Stimulated activated naive CD8-positive, alpha-beta T cell treated with anti-CD3 and anti-CD28 coated beads, Interleukin-15, Interleukin-2, amounts not matched to agents 100 U/mL and 50 U/mL, for 24 hours (primary cell): ENCODE measurements at regions not wholly inside any gene's neighbourhood (a gene's known extent, or its start where the extent isn't known, plus 50 kb on each side); places are given as distances from the start of the nearest gene placed in this dataset.
"Not testable (repeated sequence)": the region's sequence is repeated elsewhere in the genome, so short reads cannot be mapped to it uniquely, and the experiment has no call there.

Experiments used
- ATAC-seq: fragments of 150-1000 bp; cut with Tn5 transposase; one replicate; pipeline ENCODE4 v1.10.0; 2021
- DNase-seq: peaks from one replicate; pipeline ENCODE4 v3.0.0; 2021

DNA sequence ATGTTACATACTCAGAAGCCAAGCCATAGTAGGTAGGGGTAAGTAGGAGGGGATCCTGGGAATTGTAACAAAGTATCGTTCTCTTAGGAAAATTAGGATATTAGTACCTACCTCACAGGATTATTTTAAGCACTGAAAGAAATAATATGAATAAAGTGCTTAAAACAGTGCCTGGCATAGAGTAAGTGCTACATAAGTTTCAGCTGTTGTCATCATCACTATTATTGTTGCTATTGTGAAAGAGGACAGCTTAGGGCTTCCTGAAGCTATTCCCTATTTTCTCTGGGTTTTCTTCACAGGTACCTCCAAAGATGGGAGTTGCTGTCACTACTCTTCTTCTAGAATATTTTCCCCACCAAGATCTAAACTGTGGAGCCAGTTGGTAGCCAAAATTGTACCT is 443.7 kb upstream of the FGF16 start:
- DNase-seq (no peak), ATAC-seq (peak; percentile 17)

DNA sequence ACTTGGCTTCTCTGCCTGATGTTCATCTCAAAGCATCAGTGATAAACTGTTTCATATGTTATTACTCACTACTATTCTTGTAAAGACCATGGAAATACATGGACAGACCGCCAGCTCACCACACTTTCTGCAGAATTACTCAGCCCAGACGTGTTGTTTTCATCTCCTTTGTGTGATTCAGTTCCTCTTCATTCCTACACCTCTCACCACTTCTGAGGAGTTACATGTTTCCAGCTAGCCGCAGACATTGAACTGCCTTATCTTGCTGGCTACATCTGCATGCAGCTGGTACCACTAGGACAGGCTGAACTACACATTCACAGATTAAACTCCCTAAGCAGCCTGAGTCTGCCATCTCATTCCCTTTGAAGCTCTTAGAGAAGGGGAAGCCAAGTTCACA is 443.2 kb upstream of the FGF16 start:
- ATAC-seq, result peak; percentile 92

DNA sequence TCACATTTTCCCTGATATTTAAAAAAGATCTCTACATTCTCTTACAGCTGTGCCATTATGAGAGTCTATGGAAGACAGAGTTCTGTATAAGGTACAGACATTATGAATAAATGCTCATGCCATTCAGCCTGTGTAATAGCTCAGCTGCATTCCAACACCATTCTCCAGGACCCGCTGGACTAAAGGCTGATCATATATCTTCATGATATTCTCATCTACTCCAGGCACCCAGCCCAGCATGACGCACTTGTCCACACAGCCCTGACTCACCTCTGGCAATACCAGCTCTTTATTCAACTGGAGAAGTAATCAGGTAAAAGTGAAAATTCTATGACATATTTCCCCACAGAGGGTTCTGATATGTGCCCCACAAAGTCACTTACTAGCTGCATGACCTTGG is 437.5 kb upstream of the FGF16 start:
- no peak for ATAC-seq
- DNase-seq, result no peak

More for the DNA sequence above, 443.2 kb upstream of the FGF16 start:
- DNase-seq, result peak; percentile 7

DNA sequence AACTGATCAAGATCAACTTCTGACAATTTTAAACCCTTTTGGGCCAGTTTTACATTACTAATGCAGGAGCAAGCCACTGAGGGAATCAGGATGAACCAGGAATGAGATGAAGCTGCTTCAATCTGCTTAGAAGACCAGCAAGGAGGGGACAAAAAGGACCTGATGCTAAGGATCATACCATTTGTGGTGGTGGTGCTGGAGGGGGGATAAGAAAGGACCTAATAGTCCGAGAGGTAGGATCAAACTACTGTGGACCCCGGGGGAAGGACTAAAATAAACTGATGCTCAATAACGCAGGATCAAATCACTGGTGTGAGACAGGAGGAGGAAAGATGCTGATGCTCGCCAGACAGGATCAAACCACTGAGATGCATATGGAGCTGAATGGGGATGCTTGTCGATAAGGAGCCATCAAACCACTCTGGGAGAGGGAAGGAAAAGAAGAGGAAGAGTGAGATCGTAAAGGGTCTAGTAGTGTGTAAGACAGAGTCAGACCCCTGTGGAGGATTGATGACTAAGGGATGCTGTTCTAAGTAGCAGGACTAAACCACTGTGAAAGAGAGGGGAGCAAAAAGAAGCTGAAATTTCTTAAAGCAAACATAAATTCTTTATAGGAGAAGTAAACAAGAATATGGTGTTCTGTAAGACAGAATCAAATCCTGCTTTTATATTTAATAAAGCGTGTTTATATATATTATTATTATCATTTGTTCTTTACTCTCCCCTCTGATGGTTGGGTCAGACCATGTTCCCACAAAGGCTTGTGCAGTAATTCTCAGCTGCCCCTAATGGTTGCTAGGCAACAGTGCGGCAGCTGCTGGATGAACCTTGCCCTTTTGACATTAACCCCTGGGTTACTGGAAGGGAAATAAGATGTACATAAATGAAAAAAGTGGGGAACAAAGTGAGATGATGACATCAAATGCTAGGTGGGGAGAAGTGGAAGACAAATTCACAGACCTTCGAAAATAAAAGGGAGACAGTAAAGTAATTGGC is 432.5 kb upstream of the FGF16 start:
- ATAC-seq, result no peak

DNA sequence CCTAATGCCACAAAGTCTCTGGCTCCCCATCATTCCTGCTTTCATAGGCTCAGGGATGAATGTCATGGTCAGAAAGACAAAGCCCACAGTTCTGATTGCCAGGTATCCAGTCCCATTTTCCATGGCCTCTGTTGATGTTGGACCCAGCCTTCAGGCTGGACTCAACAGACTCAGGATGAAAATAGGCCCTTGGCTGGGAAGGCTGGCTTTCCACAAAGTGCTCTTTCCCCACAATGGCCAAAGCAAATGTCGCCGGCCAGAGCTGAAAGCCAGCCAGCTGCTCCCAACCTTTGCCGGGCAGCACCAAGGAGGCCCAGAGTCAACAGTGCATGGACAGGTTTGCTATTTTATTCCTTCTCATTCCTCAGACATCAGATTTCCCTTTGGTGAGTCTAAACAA is 430.1 kb upstream of the FGF16 start:
- ATAC-seq (no peak), DNase-seq (no peak)

More for the DNA sequence above, 432.5 kb upstream of the FGF16 start:
- DNase-seq, result no peak

DNA sequence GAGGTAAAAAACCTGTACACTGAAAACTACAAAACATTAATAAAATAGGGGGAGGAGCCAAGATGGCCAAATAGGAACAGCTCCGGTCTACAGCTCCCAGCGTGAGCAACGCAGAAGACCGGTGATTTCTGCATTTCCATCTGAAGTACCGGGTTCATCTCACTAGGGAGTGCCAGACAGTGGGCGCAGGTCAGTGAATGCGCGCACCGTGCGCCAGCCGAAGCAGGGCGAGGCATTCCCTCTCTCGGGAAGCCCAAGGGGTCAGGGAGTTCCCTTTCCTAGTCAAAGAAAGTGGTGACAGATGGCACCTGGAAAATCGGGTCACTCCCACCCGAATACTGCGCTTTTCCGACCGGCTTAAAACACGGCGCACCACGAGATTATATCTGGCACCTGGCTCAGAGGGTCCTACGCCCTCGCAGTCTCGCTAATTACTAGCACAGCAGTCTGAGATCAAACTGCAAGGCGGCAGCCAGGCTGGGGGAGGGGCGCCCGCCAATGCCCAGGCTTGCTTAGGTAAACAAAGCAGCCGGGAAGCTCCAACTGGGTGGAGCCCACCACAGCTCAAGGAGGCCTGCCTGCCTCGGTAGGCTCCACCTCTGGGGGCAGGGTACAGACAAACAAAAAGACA is 400.9 kb upstream of the FGF16 start:
- ATAC-seq, DNase-seq: not testable (repeated sequence)

DNA sequence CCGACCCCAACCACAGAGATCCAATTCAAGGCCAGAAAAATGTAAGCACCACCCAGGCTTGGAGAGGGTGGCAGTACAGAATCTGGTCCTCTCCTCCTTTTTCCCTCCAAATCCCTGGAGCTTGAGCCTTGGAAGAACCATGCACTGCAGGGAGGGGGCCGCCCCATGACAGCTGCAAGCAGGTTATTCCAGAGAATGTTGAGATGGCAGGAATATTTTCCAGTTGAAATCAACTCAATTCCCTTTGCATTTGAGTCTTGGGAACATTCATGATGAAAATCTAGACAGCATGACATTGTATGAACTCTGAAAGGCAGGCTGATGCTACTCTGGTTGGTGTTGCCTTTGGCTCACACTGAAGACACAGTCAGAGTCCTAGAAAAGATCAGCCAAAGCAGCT is 386.6 kb upstream of the FGF16 start:
- ATAC-seq, result no peak
- DNase-seq, result no peak

DNA sequence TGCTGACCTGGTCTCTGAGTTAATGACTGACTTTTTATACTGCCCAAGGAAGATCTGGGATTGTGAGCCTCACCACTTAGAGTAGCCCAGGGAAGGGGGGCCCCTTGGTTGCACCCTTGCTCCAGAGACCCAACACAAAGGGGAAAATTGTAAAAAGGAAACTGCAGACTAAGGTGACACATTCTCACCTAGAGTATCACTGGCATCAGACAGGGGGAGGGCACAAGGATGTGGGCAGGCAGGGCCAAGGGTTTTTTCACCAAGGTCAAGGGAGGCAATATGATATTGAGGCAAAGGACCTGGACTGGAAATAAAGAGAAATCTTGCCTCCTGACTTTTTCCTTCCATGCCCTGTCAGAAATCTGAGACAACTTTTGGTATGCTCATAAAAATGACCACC is 386.2 kb upstream of the FGF16 start:
- DNase-seq, result no peak
- no peak for ATAC-seq

DNA sequence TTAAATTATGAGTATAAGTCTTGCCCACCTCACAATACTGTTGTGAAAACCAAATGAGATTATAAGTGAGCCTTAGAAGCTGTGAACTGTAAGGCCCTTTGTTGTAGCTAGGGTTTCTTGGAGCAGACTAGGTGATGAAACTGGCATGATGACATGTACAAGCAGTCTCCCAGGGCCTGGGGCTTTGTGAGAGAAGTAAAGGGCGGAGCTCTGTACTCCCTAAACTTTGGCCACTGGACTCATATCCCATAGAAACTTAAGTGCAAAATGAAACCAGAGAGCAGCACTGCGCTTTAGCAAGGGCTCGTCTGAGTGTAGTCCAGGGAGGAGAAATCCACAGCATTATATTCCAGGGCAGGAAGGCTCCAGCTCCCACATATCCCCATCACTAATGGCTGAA is 385.6 kb upstream of the FGF16 start:
- DNase-seq (no peak), ATAC-seq (no peak)

DNA sequence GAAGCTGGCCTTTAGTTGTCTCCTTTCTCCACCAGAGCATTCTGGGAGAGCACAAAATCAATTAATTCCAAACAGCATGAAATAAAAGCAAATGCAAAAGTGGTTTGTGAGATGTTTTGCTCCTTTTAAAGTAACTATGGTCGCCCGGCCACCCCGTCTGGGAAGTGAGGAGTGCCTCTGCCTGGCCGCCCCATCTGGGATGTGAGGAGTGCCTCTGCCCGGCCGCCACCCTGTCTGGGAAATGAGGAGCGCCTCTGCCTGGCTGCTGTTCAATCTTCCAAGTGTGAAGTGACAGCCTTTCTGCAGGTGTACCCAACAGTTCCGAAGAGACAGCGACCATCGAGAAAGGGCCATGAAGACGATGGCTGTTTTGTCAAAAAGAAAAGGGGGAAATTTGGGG is 381.3 kb upstream of the FGF16 start:
- no peak for DNase-seq
- no peak for ATAC-seq

DNA sequence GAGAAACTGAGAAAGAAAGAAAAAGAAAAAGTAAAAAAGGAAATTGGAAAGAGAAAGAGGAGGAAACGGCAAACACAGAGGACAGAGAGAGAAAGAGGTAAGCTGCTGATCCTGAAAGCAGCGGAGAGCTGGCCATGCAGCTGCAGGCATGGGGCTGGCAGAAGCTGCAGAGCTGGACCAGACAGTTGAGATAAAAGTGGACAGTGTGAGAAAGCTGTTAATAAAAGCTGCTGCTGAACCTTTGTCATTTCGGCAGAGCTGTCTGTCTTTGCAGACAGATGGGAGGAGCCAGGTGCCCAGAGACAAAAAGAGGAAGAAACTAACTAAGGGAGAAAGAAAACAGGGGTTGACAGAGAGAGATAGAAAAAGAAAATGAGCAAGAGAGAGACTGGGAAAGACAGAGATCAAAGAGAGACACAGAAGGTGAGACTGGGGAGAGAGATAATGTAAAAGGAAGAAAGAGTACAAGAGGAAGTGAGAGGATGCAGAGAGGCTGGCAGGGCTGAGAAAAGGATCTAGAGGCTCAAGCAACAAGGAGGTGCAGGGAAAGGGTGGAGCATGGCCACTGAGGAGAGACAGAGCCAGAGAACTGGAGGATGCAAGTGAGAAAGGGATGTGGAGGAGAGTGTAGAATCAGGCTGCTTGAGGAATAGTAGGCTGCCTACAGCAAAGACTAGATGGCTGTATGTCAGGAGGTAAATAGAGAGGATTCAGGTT is 376.8 kb upstream of the FGF16 start:
- ATAC-seq (no peak), DNase-seq (no peak)

DNA sequence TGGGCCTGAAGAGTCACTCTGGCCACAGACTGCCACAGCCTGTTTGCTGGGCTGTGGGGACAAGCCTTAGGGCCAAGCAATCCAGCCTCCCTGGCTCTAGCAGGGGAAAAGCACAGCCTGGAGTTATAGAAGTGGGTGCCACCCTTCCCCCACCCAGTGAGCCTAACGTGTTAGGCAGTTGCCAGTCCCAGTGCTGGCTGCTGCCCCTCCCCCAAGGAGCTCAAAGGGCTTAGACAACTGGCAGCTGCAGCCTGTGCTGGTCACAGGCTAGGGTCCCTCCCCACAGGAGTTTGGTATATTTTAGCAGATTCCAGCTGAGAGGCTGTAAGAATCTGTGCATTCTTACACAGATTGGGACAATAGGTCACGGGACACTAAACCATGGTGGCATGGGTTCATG is 370.3 kb upstream of the FGF16 start:
- ATAC-seq (no peak), DNase-seq (no peak)

DNA sequence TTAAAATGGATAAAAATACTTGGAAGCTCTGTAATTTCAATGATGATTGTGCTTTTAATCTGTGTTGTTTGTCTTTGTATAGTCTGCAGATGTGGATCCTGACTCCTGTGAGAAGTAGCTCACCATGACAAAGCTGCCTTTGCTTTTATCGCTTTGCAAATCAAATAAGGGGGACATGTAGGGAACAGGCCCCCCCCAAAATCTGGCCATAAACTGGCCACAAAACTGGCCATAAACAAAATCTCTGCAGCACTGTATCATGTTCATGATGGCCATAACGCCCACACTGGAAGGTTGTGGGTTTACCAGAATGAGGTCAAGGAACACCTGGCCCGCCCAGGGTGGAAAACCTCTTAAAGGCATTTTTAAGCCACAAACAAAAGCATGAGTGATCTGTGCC is 366.0 kb upstream of the FGF16 start:
- DNase-seq, ATAC-seq: not testable (repeated sequence)

DNA sequence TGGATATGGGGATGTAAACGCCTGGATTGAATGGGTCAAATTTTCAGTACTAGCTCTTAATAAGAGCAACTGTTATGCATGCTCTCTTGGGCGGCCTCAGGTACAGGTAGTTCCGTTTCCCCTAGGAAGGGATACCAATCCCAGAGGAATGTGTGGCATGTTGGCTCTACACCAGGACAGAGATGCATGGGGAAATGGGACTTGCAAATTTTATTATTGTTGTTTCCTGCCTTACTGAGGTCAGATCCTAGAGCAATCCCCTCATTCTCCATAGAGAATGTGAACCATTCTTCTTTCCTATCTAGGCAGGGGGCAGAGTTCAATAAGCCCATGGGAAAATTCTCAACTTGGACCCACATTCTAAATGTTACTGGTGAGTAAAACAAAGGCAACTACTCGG is 361.8 kb upstream of the FGF16 start:
- ATAC-seq (no peak), DNase-seq (no peak)

DNA sequence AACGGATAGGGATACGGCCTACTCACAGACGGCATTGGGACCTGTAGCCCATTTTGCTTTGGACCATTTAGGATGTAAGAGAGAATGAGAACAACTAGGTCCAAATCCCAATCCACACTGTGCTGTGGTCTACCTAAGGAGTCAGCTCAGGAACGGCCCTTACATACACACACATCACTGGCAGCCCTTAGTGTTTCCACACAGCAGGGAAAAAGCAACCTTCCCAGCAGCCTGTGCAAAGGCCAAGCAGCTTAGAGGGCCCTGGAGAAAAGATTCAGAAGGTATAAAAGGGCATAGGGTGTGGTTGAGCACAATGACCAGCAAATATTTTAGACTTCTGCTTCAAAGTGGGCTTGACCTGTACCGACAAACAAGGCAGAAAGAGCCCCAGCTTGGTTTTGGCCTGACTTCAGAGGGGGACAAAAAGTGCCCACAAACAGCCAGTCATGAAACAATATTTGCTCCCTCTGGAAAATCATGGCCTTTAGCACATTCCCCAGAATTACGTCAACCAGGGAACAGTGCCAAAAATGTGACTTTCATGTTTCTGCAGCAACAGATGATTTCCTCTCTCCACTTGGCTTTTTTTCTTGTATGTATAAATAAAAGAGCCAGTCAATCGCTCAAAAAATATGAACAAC is 359.5 kb upstream of the FGF16 start:
- ATAC-seq (no peak), DNase-seq (no peak)

DNA sequence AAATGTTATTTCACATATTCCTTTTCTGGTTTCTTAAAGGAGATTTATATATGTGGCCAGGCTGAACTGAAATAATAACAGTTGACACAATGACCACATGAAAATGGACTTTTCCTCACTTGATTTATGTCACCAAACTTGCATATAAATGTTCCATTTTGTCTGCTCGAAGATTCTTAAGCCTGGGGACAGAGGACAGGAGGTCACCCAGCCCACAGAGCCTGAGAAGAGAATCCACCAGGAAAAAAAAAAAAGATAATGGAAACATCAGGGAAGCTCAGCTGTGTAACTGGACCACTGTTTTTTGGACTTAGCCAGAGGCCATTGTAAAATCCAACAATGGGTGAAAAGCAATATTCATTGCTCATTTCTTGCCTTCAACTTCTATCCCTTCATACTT is 359.0 kb upstream of the FGF16 start:
- no peak for ATAC-seq

DNA sequence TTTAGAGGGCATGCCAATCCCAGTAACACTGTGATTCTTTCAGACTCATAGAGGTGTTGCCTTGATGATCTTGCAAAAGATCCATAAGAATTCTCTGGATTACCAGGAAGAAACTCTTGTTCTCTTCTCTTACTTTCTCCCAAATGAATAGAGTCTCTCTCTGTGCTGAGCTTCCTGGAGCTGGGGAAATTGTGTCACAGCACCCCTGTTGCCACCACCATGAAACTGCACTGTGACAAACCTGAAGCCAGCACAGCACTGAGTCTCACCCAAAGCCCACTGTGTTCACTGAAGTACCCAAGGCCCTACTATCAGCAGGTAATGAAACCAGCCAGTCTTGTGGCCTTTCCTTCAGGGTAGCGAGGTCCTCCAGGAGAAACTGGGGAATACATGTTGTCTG is 332.7 kb upstream of the FGF16 start:
- no peak for ATAC-seq

More for the DNA sequence above, 359.0 kb upstream of the FGF16 start:
- DNase-seq, result no peak

DNA sequence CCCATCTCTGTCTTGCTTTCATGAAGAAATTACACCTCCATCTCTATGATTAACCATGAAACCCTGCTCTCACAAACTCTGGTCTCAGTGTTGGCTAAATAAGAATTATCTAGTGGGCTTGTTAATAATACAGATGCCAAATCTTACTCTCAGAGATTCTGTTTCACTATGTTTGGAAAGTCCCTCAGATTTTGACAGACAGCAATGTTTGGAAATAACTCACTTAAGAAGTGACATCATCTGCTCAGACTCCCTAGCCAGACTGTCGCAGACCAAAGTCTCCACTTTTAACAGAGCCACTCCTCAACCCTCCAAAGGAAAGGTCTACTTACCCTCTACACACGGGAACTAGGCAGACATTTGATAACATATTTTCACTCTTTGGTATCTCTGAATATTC is 328.5 kb upstream of the FGF16 start:
- ATAC-seq, result no peak
- no peak for DNase-seq

More for the DNA sequence above, 332.7 kb upstream of the FGF16 start:
- no peak for DNase-seq

DNA sequence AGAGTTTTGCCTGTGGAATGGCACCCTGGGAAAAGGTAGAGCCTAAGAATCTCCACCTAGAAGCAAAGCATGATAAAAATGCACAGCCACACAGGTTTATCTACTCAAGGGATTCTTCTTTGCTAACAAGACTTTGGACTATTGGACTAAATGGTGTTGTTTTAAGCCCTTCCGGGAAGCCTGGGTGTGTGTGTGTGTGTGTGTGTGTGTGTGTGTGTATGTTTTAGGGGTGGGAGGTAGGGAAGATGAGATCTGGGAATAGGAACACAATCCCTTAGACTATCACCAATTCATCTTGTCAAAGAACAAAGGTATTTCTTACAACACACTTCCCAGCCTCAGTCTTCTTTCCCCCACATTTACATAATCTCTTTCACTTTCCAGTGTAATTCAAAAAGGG is 327.5 kb upstream of the FGF16 start:
- ATAC-seq (no peak), DNase-seq (no peak)

DNA sequence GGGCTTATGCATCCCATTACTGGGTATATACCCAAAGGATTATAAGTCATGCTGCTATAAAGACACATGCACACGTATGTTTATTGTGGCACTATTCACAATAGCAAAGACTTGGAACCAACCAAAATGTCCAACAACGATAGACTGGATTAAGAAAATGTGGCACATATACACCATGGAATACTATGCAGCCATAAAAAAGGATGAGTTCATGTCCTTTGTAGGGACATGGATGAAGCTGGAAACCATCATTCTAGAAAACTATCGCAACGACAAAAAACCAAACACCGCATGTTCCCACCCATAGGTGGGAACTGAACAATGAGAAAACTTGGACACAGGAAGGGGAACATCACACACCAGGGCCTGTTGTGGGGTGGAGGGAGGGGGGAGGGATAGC is 323.3 kb upstream of the FGF16 start:
- DNase-seq, ATAC-seq: not testable (repeated sequence)

DNA sequence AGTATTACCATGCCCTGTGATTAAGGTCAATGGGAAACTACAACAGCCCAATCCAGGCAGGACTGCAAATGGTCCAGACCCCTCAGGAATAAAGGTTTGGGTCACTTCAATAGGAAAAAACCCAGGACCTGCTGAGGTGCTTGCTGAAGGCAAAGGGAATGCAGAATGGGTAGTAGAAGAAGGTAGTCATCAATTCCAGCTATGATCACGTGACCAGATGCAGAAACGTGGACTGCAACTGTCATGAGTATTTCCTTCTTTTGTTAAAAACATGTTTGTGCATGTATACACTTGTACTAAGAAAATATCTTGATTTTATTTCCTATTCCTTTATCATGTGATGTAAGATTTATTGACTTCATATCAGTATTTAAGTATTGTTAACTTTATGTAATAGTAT is 319.6 kb upstream of the FGF16 start:
- not testable (repeated sequence) for DNase-seq, ATAC-seq

DNA sequence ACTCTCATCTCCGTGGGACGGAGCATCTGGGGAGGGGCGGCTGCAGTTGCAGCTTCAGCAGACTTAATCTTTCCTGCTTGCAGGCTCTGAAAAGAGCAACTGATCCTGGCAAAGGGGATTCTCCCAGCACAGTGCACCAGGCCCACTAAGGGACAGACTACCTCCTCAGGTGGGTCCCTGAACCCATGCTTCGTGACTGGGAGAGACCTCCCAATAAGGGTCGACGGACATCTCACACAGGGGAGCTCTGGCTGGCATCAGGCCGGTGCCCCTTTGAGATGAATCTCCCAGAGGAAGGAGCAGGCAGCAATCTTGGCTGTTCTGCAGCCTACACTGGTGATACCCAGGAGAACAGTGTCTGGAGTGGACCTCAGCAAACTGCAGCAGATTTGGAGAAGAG is 303.3 kb upstream of the FGF16 start:
- ATAC-seq, result no peak
- no peak for DNase-seq
